Esophagus squamous epithelium (tissue), 5 donors: ENCODE measurements at regions not wholly inside any gene's neighbourhood (a gene's known extent, or its start where the extent isn't known, plus 50 kb on each side); places are given as distances from the start of the nearest gene placed in this dataset.

Experiments used
- DNase-seq: peaks from one replicate; lab custom pipeline; 2025; lab: John Stamatoyannopoulos, UW
- H3K27ac ChIP-seq, 4 donors: fragments of 200-600 bp; sonication (generic); one replicate each; pipeline ENCODE4 v1.5.1; 2016 to 2019; ENCODE audit warnings: mild to moderate bottlenecking in 1 of 4
- H3K27me3 ChIP-seq, 4 donors: fragments of 200-600 bp; sonication (generic); 1 replicate in 3 of 4; 2 replicates in 1 of 4; pipeline versions ENCODE4 v1.5.1 to v1.6.0; 2017 to 2021; ENCODE audit warnings: antibody characterized with exemption in 1 of 4
- H3K36me3 ChIP-seq, 3 donors: fragments of 200-600 bp; sonication (generic); one replicate each; pipeline ENCODE4 v1.5.1; 2016 to 2019
- H3K4me1 ChIP-seq, 3 donors: fragments of 200-600 bp; sonication (generic); one replicate each; pipeline ENCODE4 v1.5.1; 2017 to 2019
- H3K4me3 ChIP-seq, 4 donors: fragments of 200-600 bp; sonication (generic); 1 replicate in 3 of 4; 2 replicates in 1 of 4; pipeline ENCODE4 v1.5.1; 2016 to 2019; ENCODE audit warnings: mild to moderate bottlenecking in 2 of 4, moderate library complexity in 1 of 4
- H3K9me3 ChIP-seq, 3 donors: fragments of 200-600 bp; sonication (generic); one replicate each; pipeline ENCODE4 v1.5.1; 2016 to 2019
- CTCF ChIP-seq, 6 experiments: fragments of 450-650 bp in 4 of 6; fragments of 200-600 bp in 2 of 6; sonication (generic) in 2 of 6; IDR thresholded peaks; one replicate each; pipeline ENCODE4 v1.5.1; 2016 to 2019; ENCODE audit warnings: antibody characterized with exemption in 6 of 6, mild to moderate bottlenecking in 4 of 6, moderate library complexity in 4 of 6
- POLR2A ChIP-seq, 4 donors: fragments of 450-650 bp; IDR thresholded peaks; one replicate each; pipeline ENCODE4 v1.6.1; 2017; ENCODE audit warnings: antibody characterized with exemption in 4 of 4, mild to moderate bottlenecking in 4 of 4, moderate library complexity in 3 of 4
- WGBS, 2 donors: methylation state at CpG; one replicate each; pipeline ENCODE4 v1.1.5; 2018; 5-methylcytosine and 5-hydroxymethylcytosine counted together
- intact Hi-C: fragments of 100-400 bp; cut with DNase I; formaldehyde crosslinking; loops from one replicate; pipeline ENCODE4 v1.15.0; 2022
- donor health status: DM: yes; HTN: yes; CAD: no.

- TF ChIP-seq POLR2A (IDR thresholded peaks at IDR 0.05) (no peak), CTCF (IDR thresholded peaks at IDR 0.05) (peak in 3 of 6 experiments; percentile 10 to 39 (median 11))
- H3K4me3 ChIP-seq: no peak overlapping the region
- intact Hi-C loops: no loop called here
- no peaks in the 10 kb centered on the region for H3K4me1 ChIP-seq
- 50 to 53% methylated on average over 2 of the region's 2 CpGs for WGBS, 2 donors
- no peaks in the 10 kb centered on the region for H3K27me3 ChIP-seq
- no peaks in the 10 kb centered on the region for H3K36me3 ChIP-seq
- H3K27ac ChIP-seq: no peak overlapping the region
- no peaks in the 10 kb centered on the region for H3K9me3 ChIP-seq
- no peak for DNase-seq
Observed at GRCh38 chr10:106189292-106189691, 975.2 kb downstream of the SORCS1 start.

- WGBS, 2 donors: 70 to 83% methylated on average over 2 of the region's 2 CpGs
- TF ChIP-seq POLR2A (IDR thresholded peaks at IDR 0.05): no peak
- TF ChIP-seq CTCF (IDR thresholded peaks at IDR 0.05): no peak
Observed at GRCh38 chr10:106185951-106186350, 978.6 kb downstream of the SORCS1 start.

GRCh38 chr10:106183041-106183440 is 981.5 kb downstream of the SORCS1 start:
- no peak for DNase-seq
- intact Hi-C loops: no loop called here
- no peak overlapping the region for H3K27ac ChIP-seq
- H3K27me3 ChIP-seq: no peaks in the 10 kb centered on the region
- no peaks in the 10 kb centered on the region for H3K9me3 ChIP-seq
- H3K4me3 ChIP-seq: no peak overlapping the region
- H3K4me1 ChIP-seq: no peaks in the 10 kb centered on the region
- no peak for TF ChIP-seq POLR2A (IDR thresholded peaks at IDR 0.05)
- TF ChIP-seq CTCF (IDR thresholded peaks at IDR 0.05): no peak
- no peaks in the 10 kb centered on the region for H3K36me3 ChIP-seq
- 49 to 77% methylated on average over 5 of the region's 5 CpGs for WGBS, 2 donors

More at GRCh38 chr10:106185951-106186350, 978.6 kb downstream of the SORCS1 start:
- no peaks in the 10 kb centered on the region for H3K27me3 ChIP-seq
- no peak overlapping the region for H3K4me3 ChIP-seq
- no peaks in the 10 kb centered on the region for H3K36me3 ChIP-seq
- intact Hi-C loops: no loop called here
- H3K9me3 ChIP-seq: no peaks in the 10 kb centered on the region
- H3K4me1 ChIP-seq: no peaks in the 10 kb centered on the region
- DNase-seq: no peak
- H3K27ac ChIP-seq: no peak overlapping the region

GRCh38 chr10:106182542-106182941 is 982.0 kb downstream of the SORCS1 start:
- DNase-seq: no peak
- intact Hi-C loops: no loop called here
- TF ChIP-seq CTCF (IDR thresholded peaks at IDR 0.05): no peak
- no peak for TF ChIP-seq POLR2A (IDR thresholded peaks at IDR 0.05)

GRCh38 chr10:106181501-106181900 is 983.0 kb downstream of the SORCS1 start:
- Histone ChIP-seq H3K27me3 (no peaks in the 10 kb centered on the region), H3K4me3 (no peak overlapping the region), H3K9me3 (no peaks in the 10 kb centered on the region), H3K36me3 (no peaks in the 10 kb centered on the region), H3K4me1 (no peaks in the 10 kb centered on the region), H3K27ac (no peak overlapping the region)
- TF ChIP-seq CTCF (IDR thresholded peaks at IDR 0.05) (no peak), POLR2A (IDR thresholded peaks at IDR 0.05) (no peak)
- no peak for DNase-seq
- WGBS, 2 donors: 40 to 65% methylated on average over 3 of the region's 3 CpGs
- intact Hi-C loops: no loop called here

More at GRCh38 chr10:106182542-106182941, 982.0 kb downstream of the SORCS1 start:
- no peak overlapping the region for H3K4me3 ChIP-seq
- H3K4me1 ChIP-seq: no peaks in the 10 kb centered on the region
- no peak overlapping the region for H3K27ac ChIP-seq
- H3K27me3 ChIP-seq: no peaks in the 10 kb centered on the region
- no peaks in the 10 kb centered on the region for H3K36me3 ChIP-seq
- H3K9me3 ChIP-seq: no peaks in the 10 kb centered on the region
